PC-9 (cell line): ENCODE measurements at regions not wholly inside any gene's neighbourhood (a gene's known extent, or its start where the extent isn't known, plus 50 kb on each side); places are given as distances from the start of the nearest gene placed in this dataset.

ENCODE experiments used
- BruUV-seq: library from RNA; stranded (reverse); fragments of 400-500 nt; replicated peaks from 2 replicates; lab custom pipeline; 2021; lab: Mats Ljungman, UMichigan
- CTCF ChIA-PET: fragments of 300-600 bp; sonication (Branson Sonifier 250); formaldehyde crosslinking; loops from one replicate; lab custom pipeline; 2022; ENCODE audit warnings: antibody characterized with exemption; lab: Charles Lee
- POLR2A ChIA-PET: fragments of 300-600 bp; sonication (Branson Sonifier 250); formaldehyde crosslinking; loops from one replicate; lab custom pipeline; 2022; ENCODE audit warnings: antibody characterized with exemption; ENCODE audit not compliant: unreplicated experiment; lab: Charles Lee
- DNase-seq, 2 experiments: peaks; one replicate each; pipeline versions ENCODE4 v3.0.0 to v3.0.0-alpha.2; 2015 to 2022; ENCODE audit warnings: mixed read lengths in 1 of 2
- H2AFZ ChIP-seq: fragments of 200-600 bp; sonication (generic); 2 replicates; pipeline ENCODE4 v1.8.1; 2017; ENCODE audit warnings: antibody characterized with exemption
- H3F3A ChIP-seq: fragments of 200-600 bp; sonication (generic); 2 replicates; pipeline ENCODE4 v1.8.1; 2017; ENCODE audit warnings: antibody characterized with exemption, mild to moderate bottlenecking, low read depth; ENCODE audit not compliant: insufficient read depth
- H3K27ac ChIP-seq: fragments of 200-600 bp; sonication (generic); 2 replicates; pipeline ENCODE4 v1.6.1; 2016; ENCODE audit warnings: mixed run types
- H3K27me3 ChIP-seq: fragments of 200-600 bp; sonication (generic); 2 replicates; pipeline ENCODE4 v1.6.1; 2016; ENCODE audit warnings: low read depth, mixed run types; ENCODE audit not compliant: insufficient read depth
- H3K36me3 ChIP-seq: fragments of 200-600 bp; sonication (generic); 2 replicates; pipeline ENCODE4 v1.6.1; 2016; ENCODE audit warnings: low read depth, mixed run types
- H3K4me1 ChIP-seq: fragments of 200-600 bp; sonication (generic); replicated peaks from 2 replicates; pipeline ENCODE4 v1.6.1; 2016; ENCODE audit warnings: mixed run types; ENCODE audit not compliant: insufficient read depth
- H3K4me2 ChIP-seq: fragments of 200-600 bp; sonication (generic); 2 replicates; pipeline ENCODE4 v1.6.1; 2017; ENCODE audit warnings: mixed run types
- H3K4me3 ChIP-seq: fragments of 200-600 bp; sonication (generic); 2 replicates; pipeline ENCODE4 v1.6.1; 2016; ENCODE audit warnings: mixed run types
- H3K79me2 ChIP-seq: fragments of 200-600 bp; sonication (generic); 2 replicates; pipeline ENCODE4 v1.6.1; 2017; ENCODE audit warnings: low read depth, mixed run types
- H3K9me2 ChIP-seq: fragments of 200-600 bp; sonication (generic); 2 replicates; pipeline ENCODE4 v1.8.1; 2017; ENCODE audit warnings: mild to moderate bottlenecking; ENCODE audit not compliant: insufficient read depth
- H3K9me3 ChIP-seq: fragments of 200-600 bp; sonication (generic); 2 replicates; pipeline ENCODE4 v1.8.1; 2016; ENCODE audit warnings: low read depth; ENCODE audit not compliant: insufficient read depth
- H4K20me1 ChIP-seq: fragments of 200-600 bp; sonication (generic); 2 replicates; pipeline ENCODE4 v1.8.1; 2017; ENCODE audit not compliant: insufficient read depth
- CTCF ChIP-seq: fragments of 200-600 bp; sonication (generic); conservative IDR thresholded peaks from 2 replicates; pipeline ENCODE4 v1.6.1; 2017; ENCODE audit warnings: mixed run types, antibody characterized with exemption, mild to moderate bottlenecking, moderate library complexity
- EZH2 ChIP-seq: fragments of 200-600 bp; sonication (generic); IDR thresholded peaks from 2 replicates; pipeline ENCODE4 v1.8.0; 2017; ENCODE audit warnings: antibody characterized with exemption, low read depth
- intact Hi-C: fragments of 100-400 bp; cut with micrococcal nuclease; formaldehyde crosslinking; loops from one replicate; pipeline ENCODE4 v1.10.0; 2022; ENCODE audit not compliant: unreplicated experiment

- no peaks in the 10 kb centered on the region for H4K20me1 ChIP-seq
- no peak overlapping the region for H3K4me3 ChIP-seq
- no peak overlapping the region for H3K4me2 ChIP-seq
- BruUV-seq, result no TSS peak
- intact Hi-C loops, result no loop called here
- POLR2A ChIA-PET, result no interaction called here
- CTCF ChIA-PET, result no interaction called here
- no peaks in the 10 kb centered on the region for H3K9me2 ChIP-seq
- no peaks in the 10 kb centered on the region for H3K4me1 ChIP-seq
- H3K36me3 ChIP-seq, result no peaks in the 10 kb centered on the region
- DNase-seq, result no peak
- H2AFZ ChIP-seq, result no peak overlapping the region
- no peak overlapping the region for H3K27ac ChIP-seq
- no peaks in the 10 kb centered on the region for H3F3A ChIP-seq
- no peaks in the 10 kb centered on the region for H3K27me3 ChIP-seq
- no peaks in the 10 kb centered on the region for H3K9me3 ChIP-seq
- no peaks in the 10 kb centered on the region for H3K79me2 ChIP-seq
- TF ChIP-seq CTCF, result no peak
- TF ChIP-seq EZH2, result no peak
Measured at GRCh38 chr2:185035906-185036305, 437.6 kb downstream of the ZNF804A start.

- H3K9me2 ChIP-seq, result no peaks in the 10 kb centered on the region
- CTCF ChIA-PET, result no interaction called here
- no peak overlapping the region for H3K4me3 ChIP-seq
- no peaks in the 10 kb centered on the region for H3K9me3 ChIP-seq
- H3F3A ChIP-seq, result no peaks in the 10 kb centered on the region
- H3K27ac ChIP-seq, result no peak overlapping the region
- no peaks in the 10 kb centered on the region for H4K20me1 ChIP-seq
- H3K27me3 ChIP-seq, result no peaks in the 10 kb centered on the region
- no TSS peak for BruUV-seq
- no peak for TF ChIP-seq CTCF
- TF ChIP-seq EZH2, result no peak
- no peaks in the 10 kb centered on the region for H3K79me2 ChIP-seq
- H3K36me3 ChIP-seq, result no peaks in the 10 kb centered on the region
- intact Hi-C loops, result no loop called here
- no peak overlapping the region for H3K4me2 ChIP-seq
- DNase-seq, result no peak
- H2AFZ ChIP-seq, result no peak overlapping the region
- POLR2A ChIA-PET, result no interaction called here
- H3K4me1 ChIP-seq, result no peaks in the 10 kb centered on the region
Measured at GRCh38 chr2:185044323-185044874, 446.1 kb downstream of the ZNF804A start.

GRCh38 chr2:185050804-185051203 lies 452.5 kb downstream of the ZNF804A start:
- Histone ChIP-seq H3K79me2 (no peaks in the 10 kb centered on the region), H3K27me3 (no peaks in the 10 kb centered on the region), H3K4me3 (no peak overlapping the region), H3K9me2 (no peaks in the 10 kb centered on the region), H3F3A (no peaks in the 10 kb centered on the region), H2AFZ (no peak overlapping the region), H3K4me2 (no peak overlapping the region), H3K36me3 (no peaks in the 10 kb centered on the region), H3K27ac (no peak overlapping the region), H3K9me3 (no peaks in the 10 kb centered on the region), H4K20me1 (no peaks in the 10 kb centered on the region), H3K4me1 (no peaks in the 10 kb centered on the region)
- TF ChIP-seq EZH2 (no peak), CTCF (no peak)
- CTCF ChIA-PET, result no interaction called here
- POLR2A ChIA-PET, result no interaction called here
- no peak for DNase-seq
- no TSS peak for BruUV-seq
- intact Hi-C loops, result no loop called here
